T-helper 2 cell treated with Interferon-gamma antibody and Interleukin-4, amounts not matched to agents 5 μg/mL and 100 μg/mL, for 36 hours (primary cell): ENCODE measurements at regions not wholly inside any gene's neighbourhood (a gene's known extent, or its start where the extent isn't known, plus 50 kb on each side); places are given as distances from the start of the nearest gene placed in this dataset.

Source experiments
- DNase-seq: peaks from one replicate; pipeline ENCODE4 v3.0.0; 2021; ENCODE audit warnings: low spot score
- H3K27ac Mint-ChIP-seq: one replicate; pipeline ENCODE4 v1.8.0; 2021; ENCODE audit warnings: mild to moderate bottlenecking, mixed read lengths
- H3K27me3 Mint-ChIP-seq: one replicate; pipeline ENCODE4 v1.8.0; 2021; ENCODE audit warnings: low read depth, mixed read lengths
- H3K36me3 Mint-ChIP-seq: one replicate; pipeline ENCODE4 v1.8.0; 2021; ENCODE audit warnings: low read depth, mixed read lengths
- H3K4me1 Mint-ChIP-seq: one replicate; pipeline ENCODE4 v1.8.0; 2021; ENCODE audit warnings: low read depth, mixed read lengths
- H3K4me3 Mint-ChIP-seq: one replicate; pipeline ENCODE4 v1.8.0; 2022; ENCODE audit warnings: mild to moderate bottlenecking, moderate library complexity, mixed read lengths
- H3K9me3 Mint-ChIP-seq: one replicate; pipeline ENCODE4 v1.8.0; 2021; ENCODE audit warnings: mixed read lengths

- H3K9me3 Mint-ChIP-seq: no peaks in the 10 kb centered on the region
Observed at GRCh38 chr13:104705031-104705750, 1639.0 kb upstream of the SLC10A2 start.

DNA sequence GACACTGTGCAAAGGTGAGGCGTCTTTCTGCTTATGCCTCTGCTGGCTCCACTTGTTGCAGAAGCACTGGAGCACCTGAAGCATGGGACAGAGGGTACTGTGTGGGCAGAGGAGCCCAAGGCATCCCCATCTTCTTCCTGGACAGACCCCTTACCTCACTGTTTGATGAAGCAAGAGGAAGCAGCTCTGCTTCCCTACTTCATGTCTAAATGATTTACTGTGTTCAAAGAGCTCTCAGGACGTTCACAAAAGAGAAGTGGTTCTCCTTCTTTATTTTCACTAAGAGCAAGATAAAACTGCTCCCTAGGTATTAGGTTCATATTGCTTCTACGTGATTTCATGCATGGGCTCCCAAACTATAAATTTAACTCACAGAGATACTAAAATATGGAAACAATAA, 1635.4 kb upstream of the SLC10A2 start:
- Mint-ChIP-seq H3K4me3 (no peak overlapping the region), H3K36me3 (no peaks in the 10 kb centered on the region), H3K27ac (no peak overlapping the region), H3K4me1 (no peaks in the 10 kb centered on the region), H3K9me3 (no peaks in the 10 kb centered on the region), H3K27me3 (no peaks in the 10 kb centered on the region)
- DNase-seq: no peak

More at GRCh38 chr13:104705031-104705750, 1639.0 kb upstream of the SLC10A2 start:
- H3K27ac Mint-ChIP-seq: no peak overlapping the region
- no peak for DNase-seq
- no peaks in the 10 kb centered on the region for H3K27me3 Mint-ChIP-seq
- no peaks in the 10 kb centered on the region for H3K4me1 Mint-ChIP-seq
- H3K36me3 Mint-ChIP-seq: no peaks in the 10 kb centered on the region
- H3K4me3 Mint-ChIP-seq: no peak overlapping the region

GRCh38 chr13:104694397-104694796, 1628.2 kb upstream of the SLC10A2 start:
- no peak for DNase-seq
- no peaks in the 10 kb centered on the region for H3K36me3 Mint-ChIP-seq
- H3K27ac Mint-ChIP-seq: no peak overlapping the region
- H3K27me3 Mint-ChIP-seq: no peaks in the 10 kb centered on the region
- no peaks in the 10 kb centered on the region for H3K4me1 Mint-ChIP-seq
- no peak overlapping the region for H3K4me3 Mint-ChIP-seq
- H3K9me3 Mint-ChIP-seq: no peaks in the 10 kb centered on the region

GRCh38 chr13:104693126-104693525, 1626.9 kb upstream of the SLC10A2 start:
- Mint-ChIP-seq H3K27me3 (no peaks in the 10 kb centered on the region), H3K27ac (no peak overlapping the region)
- no peak for DNase-seq

GRCh38 chr13:104691767-104692467, 1625.7 kb upstream of the SLC10A2 start:
- no peak for DNase-seq
- H3K36me3 Mint-ChIP-seq: no peaks in the 10 kb centered on the region
- H3K4me3 Mint-ChIP-seq: no peak overlapping the region
- H3K9me3 Mint-ChIP-seq: no peaks in the 10 kb centered on the region
- H3K4me1 Mint-ChIP-seq: no peaks in the 10 kb centered on the region
- H3K27ac Mint-ChIP-seq: no peak overlapping the region
- H3K27me3 Mint-ChIP-seq: no peaks in the 10 kb centered on the region

More at GRCh38 chr13:104693126-104693525, 1626.9 kb upstream of the SLC10A2 start:
- H3K9me3 Mint-ChIP-seq: no peaks in the 10 kb centered on the region
- H3K4me3 Mint-ChIP-seq: no peak overlapping the region
- no peaks in the 10 kb centered on the region for H3K36me3 Mint-ChIP-seq
- H3K4me1 Mint-ChIP-seq: no peaks in the 10 kb centered on the region

GRCh38 chr13:104686484-104686883, 1620.3 kb upstream of the SLC10A2 start:
- no peak for DNase-seq
- no peaks in the 10 kb centered on the region for H3K36me3 Mint-ChIP-seq
- H3K4me1 Mint-ChIP-seq: no peaks in the 10 kb centered on the region
- H3K27me3 Mint-ChIP-seq: no peaks in the 10 kb centered on the region
- H3K9me3 Mint-ChIP-seq: no peaks in the 10 kb centered on the region
- no peak overlapping the region for H3K4me3 Mint-ChIP-seq
- H3K27ac Mint-ChIP-seq: no peak overlapping the region

- H3K27ac Mint-ChIP-seq: no peak overlapping the region
- H3K4me3 Mint-ChIP-seq: no peak overlapping the region
- DNase-seq: no peak
- H3K4me1 Mint-ChIP-seq: no peaks in the 10 kb centered on the region
- H3K36me3 Mint-ChIP-seq: no peaks in the 10 kb centered on the region
- no peaks in the 10 kb centered on the region for H3K27me3 Mint-ChIP-seq
- no peaks in the 10 kb centered on the region for H3K9me3 Mint-ChIP-seq
Observed at GRCh38 chr13:104683789-104684188, 1617.6 kb upstream of the SLC10A2 start.

DNA sequence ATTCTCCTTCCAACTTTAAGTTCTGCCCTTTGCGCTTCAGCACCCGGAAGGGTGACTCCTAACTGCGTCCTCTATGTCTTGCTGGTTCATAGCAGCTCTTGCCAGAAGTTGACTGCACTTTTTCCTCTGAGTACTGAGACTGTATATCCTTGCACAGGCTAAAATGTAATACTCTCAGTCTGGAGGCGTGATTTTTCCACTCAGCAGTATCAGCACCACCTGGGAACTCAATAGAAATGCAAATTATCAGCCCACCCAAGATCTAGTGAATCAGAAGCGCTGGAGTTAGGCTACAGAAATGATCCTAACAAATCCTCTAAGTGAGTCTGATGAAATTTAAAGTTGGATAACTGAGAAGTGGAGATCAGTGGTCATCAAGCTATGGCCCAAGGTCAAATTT, 1611.9 kb upstream of the SLC10A2 start:
- Mint-ChIP-seq H3K4me1 (no peaks in the 10 kb centered on the region), H3K36me3 (no peaks in the 10 kb centered on the region), H3K27me3 (no peaks in the 10 kb centered on the region), H3K27ac (no peak overlapping the region), H3K4me3 (no peak overlapping the region), H3K9me3 (no peaks in the 10 kb centered on the region)
- DNase-seq: no peak

DNA sequence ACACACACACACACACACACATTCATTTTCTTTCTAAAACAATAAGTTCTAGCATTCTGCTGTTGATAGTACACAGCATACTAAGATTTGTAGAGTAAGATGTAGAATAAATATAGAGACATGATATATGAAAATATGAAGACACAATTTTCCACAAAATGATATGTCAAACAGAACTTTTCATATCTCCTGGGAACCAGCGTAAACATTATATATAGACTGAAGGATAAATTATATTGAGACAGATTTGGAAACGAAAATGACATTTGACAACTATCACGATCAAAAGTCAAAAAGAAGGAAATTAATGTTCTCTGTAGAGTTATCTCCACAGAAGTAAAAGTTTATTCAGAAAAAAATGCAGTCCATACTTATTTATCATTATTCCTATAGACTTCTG, 1605.7 kb upstream of the SLC10A2 start:
- DNase-seq: no peak
- no peak overlapping the region for H3K4me3 Mint-ChIP-seq
- no peaks in the 10 kb centered on the region for H3K9me3 Mint-ChIP-seq
- H3K36me3 Mint-ChIP-seq: no peaks in the 10 kb centered on the region
- no peaks in the 10 kb centered on the region for H3K27me3 Mint-ChIP-seq
- H3K27ac Mint-ChIP-seq: no peak overlapping the region
- H3K4me1 Mint-ChIP-seq: no peaks in the 10 kb centered on the region

DNA sequence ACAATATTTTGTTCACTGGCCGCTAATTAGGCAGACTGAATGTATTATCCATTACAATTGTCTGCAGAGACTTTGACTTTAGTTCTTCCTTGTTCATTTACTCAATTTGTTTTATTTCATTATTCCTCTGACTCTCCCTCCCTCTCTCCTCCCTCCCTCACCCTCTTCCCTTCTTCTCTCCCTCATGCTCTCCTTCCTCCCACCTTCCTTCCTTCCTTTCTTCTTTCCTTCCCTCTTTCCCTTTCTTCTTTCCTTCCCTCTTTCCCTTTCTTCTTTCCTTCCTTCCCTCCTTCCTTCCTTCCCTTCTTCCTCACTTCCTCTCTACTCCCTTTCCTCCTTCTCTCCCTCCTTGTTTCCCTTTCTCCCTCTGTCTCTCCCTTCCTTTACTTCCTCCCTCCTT, 1591.0 kb upstream of the SLC10A2 start:
- H3K4me3 Mint-ChIP-seq: no peak overlapping the region
- no peaks in the 10 kb centered on the region for H3K9me3 Mint-ChIP-seq
- H3K27me3 Mint-ChIP-seq: no peaks in the 10 kb centered on the region
- H3K4me1 Mint-ChIP-seq: no peaks in the 10 kb centered on the region
- H3K27ac Mint-ChIP-seq: no peak overlapping the region
- DNase-seq: no peak
- H3K36me3 Mint-ChIP-seq: no peaks in the 10 kb centered on the region

- no peaks in the 10 kb centered on the region for H3K4me1 Mint-ChIP-seq
- H3K27ac Mint-ChIP-seq: no peak overlapping the region
- no peak for DNase-seq
- no peaks in the 10 kb centered on the region for H3K27me3 Mint-ChIP-seq
- H3K36me3 Mint-ChIP-seq: no peaks in the 10 kb centered on the region
- H3K4me3 Mint-ChIP-seq: no peak overlapping the region
- H3K9me3 Mint-ChIP-seq: no peaks in the 10 kb centered on the region
Observed at GRCh38 chr13:104650431-104650830, 1584.2 kb upstream of the SLC10A2 start.

DNA sequence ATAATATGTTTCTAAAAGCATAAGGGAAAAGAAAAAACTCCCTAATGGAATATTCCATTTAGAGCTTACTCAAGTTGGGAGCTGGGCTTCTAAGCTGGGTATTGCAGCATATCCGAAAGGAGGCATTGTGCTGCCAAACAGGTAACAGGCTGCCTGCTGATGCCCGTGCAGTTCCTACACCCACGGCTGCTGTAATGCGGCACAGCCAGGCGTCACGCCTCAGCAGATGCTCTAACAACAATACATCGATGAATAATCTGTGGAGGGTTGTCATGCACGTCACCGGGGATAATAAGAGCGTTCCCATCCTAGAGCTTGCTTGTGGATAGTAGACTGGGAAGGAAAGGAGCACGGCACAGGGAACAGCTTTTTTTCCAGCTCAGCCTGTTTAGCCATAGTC, 1582.1 kb upstream of the SLC10A2 start:
- no peaks in the 10 kb centered on the region for H3K4me1 Mint-ChIP-seq
- no peaks in the 10 kb centered on the region for H3K9me3 Mint-ChIP-seq
- H3K27ac Mint-ChIP-seq: no peak overlapping the region
- H3K27me3 Mint-ChIP-seq: no peaks in the 10 kb centered on the region
- no peak overlapping the region for H3K4me3 Mint-ChIP-seq
- DNase-seq: no peak
- H3K36me3 Mint-ChIP-seq: no peaks in the 10 kb centered on the region

DNA sequence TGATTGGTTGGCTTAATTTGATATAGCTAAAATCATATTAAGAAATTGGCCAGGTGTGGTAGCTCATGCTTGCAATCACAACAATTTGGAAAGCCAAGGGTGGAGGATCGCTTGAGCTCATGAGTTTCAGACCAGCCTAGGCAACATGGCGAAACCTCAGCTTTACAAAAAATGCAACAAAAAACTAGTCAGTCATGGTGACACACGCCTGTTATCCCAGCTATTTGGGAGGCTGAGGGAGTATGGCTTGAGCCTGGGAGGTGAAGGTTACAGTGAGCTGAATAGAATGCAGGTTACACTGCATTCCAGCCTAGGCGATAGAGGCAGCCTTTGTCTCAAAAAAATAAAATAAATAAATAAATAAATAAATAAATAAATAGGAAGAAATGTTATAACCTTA, 1579.6 kb upstream of the SLC10A2 start:
- H3K4me1 Mint-ChIP-seq: no peaks in the 10 kb centered on the region
- H3K36me3 Mint-ChIP-seq: no peaks in the 10 kb centered on the region
- no peak overlapping the region for H3K27ac Mint-ChIP-seq
- H3K27me3 Mint-ChIP-seq: no peaks in the 10 kb centered on the region
- H3K4me3 Mint-ChIP-seq: no peak overlapping the region
- no peaks in the 10 kb centered on the region for H3K9me3 Mint-ChIP-seq
- no peak for DNase-seq

GRCh38 chr13:104641309-104641708, 1575.1 kb upstream of the SLC10A2 start:
- Mint-ChIP-seq H3K27me3 (no peaks in the 10 kb centered on the region), H3K4me1 (no peaks in the 10 kb centered on the region), H3K4me3 (no peak overlapping the region), H3K36me3 (no peaks in the 10 kb centered on the region), H3K9me3 (no peaks in the 10 kb centered on the region), H3K27ac (no peak overlapping the region)
- no peak for DNase-seq

- no peaks in the 10 kb centered on the region for H3K27me3 Mint-ChIP-seq
- no peaks in the 10 kb centered on the region for H3K36me3 Mint-ChIP-seq
- no peak overlapping the region for H3K4me3 Mint-ChIP-seq
Observed at GRCh38 chr13:104635879-104636278, 1569.7 kb upstream of the SLC10A2 start.

More at GRCh38 chr13:104635879-104636278, 1569.7 kb upstream of the SLC10A2 start:
- H3K4me1 Mint-ChIP-seq: no peaks in the 10 kb centered on the region
- H3K27ac Mint-ChIP-seq: no peak overlapping the region
- H3K9me3 Mint-ChIP-seq: no peaks in the 10 kb centered on the region
- no peak for DNase-seq
